ENCODE measurements at regions not wholly inside any gene's neighbourhood (a gene's known extent, or its start where the extent isn't known, plus 50 kb on each side); places are given as distances from the start of the nearest gene placed in this dataset.

- no peak for TF ChIP-seq POLR2AphosphoS5 (IDR thresholded peaks at IDR 0.05; ENCODE audit: low read depth, low read length)
- no peak for TF ChIP-seq REST (IDR thresholded peaks at IDR 0.05; ENCODE audit: low read depth)
- no peak for TF ChIP-seq CTCF (IDR thresholded peaks at IDR 0.05 in 2 of 3, conservative IDR thresholded peaks at IDR 0.05 in 1 of 3; ENCODE audit: borderline replicate concordance in 1 of 3, insufficient read depth in 1 of 3, low read depth in 2 of 3, low read length in 2 of 3)
Measured at GRCh38 chr14:41404126-41404525, 202.6 kb upstream of the LRFN5 start.
